ENCODE measurements at regions not wholly inside any gene's neighbourhood (a gene's known extent, or its start where the extent isn't known, plus 50 kb on each side); places are given as distances from the start of the nearest gene placed in this dataset.
"Not testable (repeated sequence)": the region's sequence is repeated elsewhere in the genome, so short reads cannot be mapped to it uniquely, and the experiment has no call there.

DNA sequence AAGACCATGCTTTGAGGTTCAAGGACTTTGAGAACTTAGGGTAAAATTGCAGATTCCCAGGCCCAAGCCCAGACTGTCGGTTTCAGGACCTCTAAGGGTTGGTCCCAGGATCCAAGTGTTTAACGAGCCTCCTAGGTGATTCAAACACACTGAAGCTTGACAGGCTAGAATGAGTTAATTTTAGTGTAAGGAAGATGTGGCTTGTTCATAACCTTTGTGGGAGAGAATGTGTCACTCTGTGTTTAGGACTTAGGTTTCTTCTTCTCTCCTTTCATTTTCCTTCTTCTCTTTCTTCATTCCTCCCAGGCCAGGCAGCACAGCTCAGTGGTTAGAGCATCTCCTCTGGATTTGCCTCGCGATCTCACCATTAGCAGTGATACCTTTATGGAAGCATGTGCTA is 104.8 kb upstream of the KCNG1 start:
- no peak for ATAC-seq
- peaks cover 0 to 24% (median 0%) of the 10 kb centered on the region in 3 donors for H3K4me1 ChIP-seq
- WGBS, 2 donors (ENCODE audit: low coverage in 1 of 2), result 87% methylated on average over 3 of the region's 4 CpGs; no CpG with 5 or more reads in 1 of the 2 donors

DNA sequence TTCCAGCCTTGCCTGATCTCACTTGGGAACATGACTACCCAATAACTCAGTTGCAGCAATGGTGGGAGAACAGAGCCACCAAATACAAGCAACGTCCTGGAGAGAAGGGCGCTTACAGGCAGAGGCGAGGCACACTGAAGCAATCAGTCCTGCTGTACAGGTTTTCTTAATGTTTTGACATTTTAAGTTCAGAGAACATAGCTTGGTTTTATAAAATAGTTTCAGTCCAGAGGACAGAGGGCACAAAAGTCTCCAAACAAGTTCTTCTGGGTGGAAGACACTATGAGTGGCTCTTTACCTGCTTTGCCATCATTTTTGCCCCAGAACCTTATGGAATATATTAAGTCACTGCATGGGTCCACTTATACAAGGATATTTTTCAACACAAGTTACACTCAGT is 103.4 kb upstream of the KCNG1 start:
- Histone ChIP-seq H3K4me1 (peaks cover 0 to 36% (median 3%) of the 10 kb centered on the region in 3 donors), H3K27me3 (no peaks in the 10 kb centered on the region), H3K36me3 (no peaks in the 10 kb centered on the region), H3K9me3 (no peaks in the 10 kb centered on the region), H3K4me3 (no peak overlapping the region), H3K27ac (peak overlapping the region in 2 of 4 donors; percentile 60 to 61)
- TF ChIP-seq EP300 (IDR thresholded peaks at IDR 0.05) (no peak), POLR2A (IDR thresholded peaks at IDR 0.05) (no peak), POLR2AphosphoS5 (IDR thresholded peaks at IDR 0.05) (no peak)
- TF ChIP-seq, protein P1, sequence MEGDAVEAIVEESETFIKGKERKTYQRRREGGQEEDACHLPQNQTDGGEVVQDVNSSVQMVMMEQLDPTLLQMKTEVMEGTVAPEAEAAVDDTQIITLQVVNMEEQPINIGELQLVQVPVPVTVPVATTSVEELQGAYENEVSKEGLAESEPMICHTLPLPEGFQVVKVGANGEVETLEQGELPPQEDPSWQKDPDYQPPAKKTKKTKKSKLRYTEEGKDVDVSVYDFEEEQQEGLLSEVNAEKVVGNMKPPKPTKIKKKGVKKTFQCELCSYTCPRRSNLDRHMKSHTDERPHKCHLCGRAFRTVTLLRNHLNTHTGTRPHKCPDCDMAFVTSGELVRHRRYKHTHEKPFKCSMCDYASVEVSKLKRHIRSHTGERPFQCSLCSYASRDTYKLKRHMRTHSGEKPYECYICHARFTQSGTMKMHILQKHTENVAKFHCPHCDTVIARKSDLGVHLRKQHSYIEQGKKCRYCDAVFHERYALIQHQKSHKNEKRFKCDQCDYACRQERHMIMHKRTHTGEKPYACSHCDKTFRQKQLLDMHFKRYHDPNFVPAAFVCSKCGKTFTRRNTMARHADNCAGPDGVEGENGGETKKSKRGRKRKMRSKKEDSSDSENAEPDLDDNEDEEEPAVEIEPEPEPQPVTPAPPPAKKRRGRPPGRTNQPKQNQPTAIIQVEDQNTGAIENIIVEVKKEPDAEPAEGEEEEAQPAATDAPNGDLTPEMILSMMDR (IDR thresholded peaks at IDR 0.05), result no peak
- no peak for ATAC-seq
- WGBS, 2 donors (ENCODE audit: low coverage in 1 of 2), result 70% methylated on average over 3 of the region's 3 CpGs; no CpG with 5 or more reads in 1 of the 2 donors

More for the DNA sequence above, 104.8 kb upstream of the KCNG1 start:
- Histone ChIP-seq H3K9me3 (no peaks in the 10 kb centered on the region), H3K27ac (no peak overlapping the region), H3K4me3 (no peak overlapping the region), H3K27me3 (peaks cover 11% of the 10 kb centered on the region), H3K36me3 (no peaks in the 10 kb centered on the region)
- TF ChIP-seq, protein P1 (IDR thresholded peaks at IDR 0.05), result no peak
- no peak for TF ChIP-seq POLR2A (IDR thresholded peaks at IDR 0.05)
- no peak for TF ChIP-seq POLR2AphosphoS5 (IDR thresholded peaks at IDR 0.05)
- TF ChIP-seq EP300 (IDR thresholded peaks at IDR 0.05), result no peak

DNA sequence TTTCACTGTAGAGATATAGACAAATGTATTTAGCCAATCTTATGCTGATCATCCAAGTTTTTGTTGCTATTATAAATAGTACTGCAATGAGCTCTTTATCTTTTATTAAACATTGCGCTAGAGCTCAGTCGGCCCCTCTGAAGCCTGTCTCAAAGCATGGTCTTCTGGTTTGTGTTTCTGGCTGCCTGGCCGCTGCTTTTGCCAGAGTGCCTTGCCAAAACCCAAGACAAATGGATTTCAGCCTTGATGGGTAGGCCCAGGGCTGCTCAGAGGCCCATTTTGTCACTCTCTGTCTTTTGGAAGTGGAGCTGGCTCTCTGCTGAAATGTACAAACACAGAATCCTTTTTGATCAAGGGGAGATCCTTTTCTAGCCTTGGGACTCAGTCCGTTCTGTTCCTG is 102.9 kb upstream of the KCNG1 start:
- 21% methylated on average over 4 of the region's 4 CpGs for WGBS, 2 donors (ENCODE audit: low coverage in 1 of 2)
- H3K9me3 ChIP-seq, result no peaks in the 10 kb centered on the region
- TF ChIP-seq POLR2A (IDR thresholded peaks at IDR 0.05) (no peak), POLR2AphosphoS5 (IDR thresholded peaks at IDR 0.05) (peak; percentile 54), EP300 (IDR thresholded peaks at IDR 0.05) (no peak)
- TF ChIP-seq, protein P1 (IDR thresholded peaks at IDR 0.05), result no peak
- H3K27ac ChIP-seq, result peak overlapping the region in 2 of 4 donors; percentile 60 to 61
- peaks cover 3% of the 10 kb centered on the region for H3K27me3 ChIP-seq
- no peak for ATAC-seq
- H3K4me1 ChIP-seq, result peaks cover 0 to 42% (median 4%) of the 10 kb centered on the region in 3 donors
- H3K4me3 ChIP-seq, result no peak overlapping the region
- H3K36me3 ChIP-seq, result no peaks in the 10 kb centered on the region

DNA sequence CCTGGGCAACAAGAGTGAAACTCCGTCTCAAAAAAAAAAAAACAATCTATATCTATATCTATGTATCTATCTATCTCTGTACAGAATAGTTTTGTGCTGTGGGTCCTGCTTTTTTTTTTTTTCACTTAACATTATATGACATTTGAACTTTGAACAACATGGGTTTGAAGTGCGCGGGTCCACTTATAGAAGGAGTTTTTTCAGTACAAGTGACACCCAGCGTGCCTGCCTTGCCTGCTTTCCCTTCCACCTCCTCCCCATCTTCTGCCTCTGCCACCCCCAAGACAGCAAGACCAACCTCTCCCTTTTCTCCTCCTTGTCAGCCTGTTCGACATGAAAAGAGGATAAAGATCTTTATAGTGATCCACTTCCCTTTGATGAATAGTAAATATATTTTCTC is 102.2 kb upstream of the KCNG1 start:
- Histone ChIP-seq H3K27ac (peak overlapping the region in 3 of 4 donors; percentile 30 to 61 (median 60)), H3K4me1 (peaks cover 0 to 44% (median 4%) of the 10 kb centered on the region in 3 donors), H3K27me3 (peaks cover 10% of the 10 kb centered on the region), H3K36me3 (no peaks in the 10 kb centered on the region), H3K9me3 (no peaks in the 10 kb centered on the region), H3K4me3 (no peak overlapping the region)
- no peak for ATAC-seq
- 63 to 74% methylated on average over 2 to 5 of the region's 5 CpGs for WGBS, 2 donors (ENCODE audit: low coverage in 1 of 2)
- TF ChIP-seq POLR2AphosphoS5 (IDR thresholded peaks at IDR 0.05), result no peak
- no peak for TF ChIP-seq POLR2A (IDR thresholded peaks at IDR 0.05)
- TF ChIP-seq, protein P1 (IDR thresholded peaks at IDR 0.05), result no peak
- TF ChIP-seq EP300 (IDR thresholded peaks at IDR 0.05), result no peak

DNA sequence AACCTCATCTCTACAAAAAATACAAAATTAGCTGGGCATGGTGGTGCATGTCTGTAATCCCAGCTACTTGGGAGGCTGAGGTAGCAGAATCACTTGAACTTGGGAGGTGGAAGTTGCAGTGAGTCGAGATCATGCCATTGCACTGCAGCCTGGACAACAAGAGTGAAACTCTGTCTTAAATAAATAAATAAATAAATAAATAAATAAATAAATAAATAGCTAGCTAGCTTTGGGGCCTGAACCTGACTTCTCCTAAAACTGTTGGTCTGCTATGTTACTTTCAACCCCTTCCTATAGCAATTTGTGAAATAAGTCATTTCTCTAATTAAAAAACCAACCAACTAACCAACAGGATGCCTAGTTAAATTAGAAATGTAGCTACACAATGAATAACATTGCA is 101.0 kb upstream of the KCNG1 start:
- ATAC-seq, H3K9me3 ChIP-seq, H3K4me3 ChIP-seq, H3K36me3 ChIP-seq, H3K27me3 ChIP-seq, H3K27ac ChIP-seq: not testable (repeated sequence)
- H3K4me1 ChIP-seq, result peaks cover 0 to 44% (median 4%) of the 10 kb centered on the region in 3 donors
- 83 to 89% methylated on average over 1 of the region's 1 CpG for WGBS, 2 donors (ENCODE audit: low coverage in 1 of 2)
